CD14-positive monocyte (primary cell): ENCODE measurements at regions not wholly inside any gene's neighbourhood (a gene's known extent, or its start where the extent isn't known, plus 50 kb on each side); places are given as distances from the start of the nearest gene placed in this dataset.

Source experiments
- DNase-seq, 3 donors: peaks; one replicate each; pipeline ENCODE4 v3.0.0-alpha.2; 2011 to 2022
- H2AFZ ChIP-seq: 2 replicates; pipeline ENCODE4 v1.6.0; 2012; ENCODE audit warnings: mild to moderate bottlenecking, low read depth, low read length, inconsistent platforms; ENCODE audit not compliant: insufficient read depth, poor library complexity, severe bottlenecking
- H3K27ac ChIP-seq, 2 donors: 1 replicate in 1 of 2; 2 replicates in 1 of 2; pipeline ENCODE4 v1.5.1; 2012 to 2013; ENCODE audit warnings: low read length in 2 of 2, control low read depth in 1 of 2, inconsistent platforms in 1 of 2, low read depth in 1 of 2, mild to moderate bottlenecking in 1 of 2
- H3K27me3 ChIP-seq, 2 donors: one replicate each; pipeline versions ENCODE4 v1.6.0 to v1.6.1; 2011 to 2013; ENCODE audit warnings: low read length in 2 of 2; ENCODE audit not compliant: control insufficient read depth in 2 of 2, insufficient read depth in 2 of 2
- H3K36me3 ChIP-seq, 2 donors: replicated peaks in 1 of 2; 1 replicate in 1 of 2; 2 replicates in 1 of 2; pipeline versions ENCODE4 v1.5.1 to v1.6.1; 2012 to 2013; ENCODE audit warnings: low read length in 2 of 2, control low read depth in 1 of 2, inconsistent platforms in 1 of 2, mild to moderate bottlenecking in 1 of 2; ENCODE audit not compliant: insufficient read depth in 2 of 2, control insufficient read depth in 1 of 2
- H3K4me1 ChIP-seq, 2 donors: 1 replicate in 1 of 2; 2 replicates in 1 of 2; pipeline versions ENCODE4 v1.5.1 to v1.6.1; 2012 to 2013; ENCODE audit warnings: low read length in 2 of 2, control low read depth in 1 of 2, inconsistent platforms in 1 of 2, mild to moderate bottlenecking in 1 of 2, moderate library complexity in 1 of 2; ENCODE audit not compliant: insufficient read depth in 2 of 2, control insufficient read depth in 1 of 2
- H3K4me2 ChIP-seq: replicated peaks from 2 replicates; pipeline ENCODE3; 2012; ENCODE audit warnings: low read length, moderate library complexity, mild to moderate bottlenecking; ENCODE audit not compliant: poor library complexity, severe bottlenecking; ENCODE audit errors: extremely low read depth
- H3K4me3 ChIP-seq, 3 experiments: fragments of 200-600 bp in 1 of 3; sonication (generic) in 1 of 3; replicated peaks in 1 of 3; 1 replicate in 2 of 3; 2 replicates in 1 of 3; pipeline ENCODE4 v1.5.1; 2011 to 2013; ENCODE audit warnings: low read length in 3 of 3, mild to moderate bottlenecking in 3 of 3, control low read depth in 2 of 3, low read depth in 2 of 3, inconsistent platforms in 1 of 3, moderate library complexity in 1 of 3
- H3K79me2 ChIP-seq: 2 replicates; pipeline ENCODE4 v1.6.0; 2012; ENCODE audit warnings: mild to moderate bottlenecking, control low read depth, inconsistent platforms, low read length, moderate library complexity; ENCODE audit not compliant: insufficient read depth
- H3K9ac ChIP-seq: 2 replicates; pipeline ENCODE4 v1.6.0; 2017; ENCODE audit warnings: low read length, mild to moderate bottlenecking; ENCODE audit not compliant: insufficient read depth, poor library complexity, severe bottlenecking
- H3K9me3 ChIP-seq, 2 donors: replicated peaks in 1 of 2; 1 replicate in 1 of 2; 2 replicates in 1 of 2; pipeline versions ENCODE4 v1.5.1 to v1.6.1; 2012 to 2013; ENCODE audit warnings: low read length in 2 of 2, control low read depth in 1 of 2; ENCODE audit not compliant: control insufficient read depth in 1 of 2, insufficient read depth in 1 of 2
- H4K20me1 ChIP-seq: 2 replicates; pipeline ENCODE4 v1.6.0; 2012; ENCODE audit warnings: mild to moderate bottlenecking, low read length, control low read depth, moderate library complexity; ENCODE audit not compliant: insufficient read depth
- H3K27ac Mint-ChIP-seq, 7 donors: one replicate each; pipeline ENCODE4 v1.8.0; 2020; ENCODE audit warnings: mild to moderate bottlenecking in 7 of 7, mixed read lengths in 7 of 7, moderate library complexity in 6 of 7, inconsistent platforms in 2 of 7
- H3K27me3 Mint-ChIP-seq, 3 donors: one replicate each; pipeline ENCODE4 v1.8.0; 2021 to 2022; ENCODE audit warnings: low read depth in 3 of 3, mild to moderate bottlenecking in 3 of 3, mixed read lengths in 3 of 3, moderate library complexity in 3 of 3, inconsistent platforms in 1 of 3
- H3K36me3 Mint-ChIP-seq, 2 donors: one replicate each; pipeline ENCODE4 v1.8.0; 2020; ENCODE audit warnings: mixed read lengths in 2 of 2, inconsistent platforms in 1 of 2, mild to moderate bottlenecking in 1 of 2
- H3K4me1 Mint-ChIP-seq: one replicate; pipeline ENCODE4 v1.8.0; 2020; ENCODE audit warnings: mild to moderate bottlenecking, mixed read lengths
- H3K4me3 Mint-ChIP-seq, 2 donors: one replicate each; pipeline ENCODE4 v1.8.0; 2020; ENCODE audit warnings: mild to moderate bottlenecking in 2 of 2, mixed read lengths in 2 of 2, moderate library complexity in 1 of 2
- H3K9me3 Mint-ChIP-seq, 7 donors: one replicate each; pipeline ENCODE4 v1.8.0; 2020 to 2022; ENCODE audit warnings: mixed read lengths in 7 of 7, mild to moderate bottlenecking in 6 of 7, moderate library complexity in 6 of 7, inconsistent platforms in 2 of 7
- CTCF ChIP-seq: fragments of 200-600 bp; IDR thresholded peaks from one replicate; pipeline ENCODE4 v1.8.0; 2022; ENCODE audit warnings: antibody characterized with exemption, mild to moderate bottlenecking
- WGBS: methylation state at CpG from one replicate; pipeline ENCODE4 v1.1.5; 2013; ENCODE audit warnings: missing lambda C conversion rate; ENCODE audit not compliant: insufficient coverage; 5-methylcytosine and 5-hydroxymethylcytosine counted together
- intact Hi-C, 2 donors: fragments of 100-400 bp; cut with micrococcal nuclease; formaldehyde crosslinking; loops; one replicate each; pipeline versions ENCODE4 v1.15.0 to v1.15.1; 2023

GRCh38 chr10:21090609-21091082, 193.5 kb upstream of the NEBL start:
- H3K9me3 Mint-ChIP-seq = peaks cover 0 to 2% (median 0%) of the 10 kb centered on the region in 7 donors
- TF ChIP-seq CTCF = no peak
- Histone ChIP-seq H3K4me3 (no peak overlapping the region), H3K36me3 (no peaks in the 10 kb centered on the region), H3K9ac (no peak overlapping the region), H4K20me1 (no peaks in the 10 kb centered on the region), H3K27ac (no peak overlapping the region), H2AFZ (no peak overlapping the region), H3K27me3 (no peaks in the 10 kb centered on the region), H3K79me2 (no peaks in the 10 kb centered on the region), H3K4me2 (no peak overlapping the region), H3K4me1 (no peaks in the 10 kb centered on the region), H3K9me3 (no peaks in the 10 kb centered on the region)
- H3K27me3 Mint-ChIP-seq = peaks cover 0 to 4% (median 0%) of the 10 kb centered on the region in 3 donors
- no peaks in the 10 kb centered on the region for H3K36me3 Mint-ChIP-seq
- WGBS = 66% methylated on average over 6 of the region's 6 CpGs
- H3K27ac Mint-ChIP-seq = peak overlapping the region in 2 of 7 donors; percentile 17 to 51
- H3K4me1 Mint-ChIP-seq = no peaks in the 10 kb centered on the region
- intact Hi-C loops = no loop called here
- no peak overlapping the region for H3K4me3 Mint-ChIP-seq
- no peak for DNase-seq

- no CpG with 5 or more reads among the region's 4 CpGs for WGBS
- Mint-ChIP-seq H3K27me3 (peaks cover 0 to 4% (median 3%) of the 10 kb centered on the region in 3 donors), H3K36me3 (peaks cover 0 to 2% of the 10 kb centered on the region in 2 donors), H3K4me3 (no peak overlapping the region), H3K27ac (no peak overlapping the region), H3K9me3 (peaks cover 0 to 2% (median 0%) of the 10 kb centered on the region in 7 donors), H3K4me1 (no peaks in the 10 kb centered on the region)
- DNase-seq = no peak
- Histone ChIP-seq H3K27ac (no peak overlapping the region), H2AFZ (no peak overlapping the region), H3K9me3 (no peaks in the 10 kb centered on the region), H3K9ac (no peak overlapping the region), H4K20me1 (no peaks in the 10 kb centered on the region), H3K79me2 (no peaks in the 10 kb centered on the region), H3K4me2 (no peak overlapping the region), H3K4me3 (no peak overlapping the region), H3K4me1 (no peaks in the 10 kb centered on the region), H3K36me3 (no peaks in the 10 kb centered on the region), H3K27me3 (no peaks in the 10 kb centered on the region)
- intact Hi-C loops = no loop called here
- TF ChIP-seq CTCF = no peak
These were observed 190.4 kb upstream of the NEBL start for GRCh38 chr10:21087476-21087875.
